Lung (tissue), 11 donors: ENCODE measurements at regions not wholly inside any gene's neighbourhood (a gene's known extent, or its start where the extent isn't known, plus 50 kb on each side); places are given as distances from the start of the nearest gene placed in this dataset.
A peak's percentile ranks its signal among the peaks of the same experiment; 100 is the strongest.

Experiments
- ATAC-seq: fragments of 200-7000 bp; cut with Tn5 transposase; one replicate; pipeline ENCODE4 v1.9.1; 2020; ENCODE audit warnings: moderate number of reproducible peaks; ENCODE audit not compliant: insufficient read depth, low FRiP score
- DNase-seq, 3 donors: peaks; one replicate each; pipeline ENCODE4 v3.0.0-alpha.2; 2013 to 2017
- H3K27ac ChIP-seq, 2 donors: one replicate each; pipeline ENCODE4 v1.5.1; 2013; ENCODE audit warnings: mild to moderate bottlenecking in 2 of 2, moderate library complexity in 2 of 2, control low read depth in 1 of 2, inconsistent platforms in 1 of 2, low read depth in 1 of 2, low read length in 1 of 2
- H3K27me3 ChIP-seq, 3 donors: one replicate each; pipeline ENCODE4 v1.5.1; 2013; ENCODE audit warnings: low read length in 2 of 3; ENCODE audit not compliant: control insufficient read depth in 3 of 3, insufficient read depth in 3 of 3
- H3K36me3 ChIP-seq, 4 donors: one replicate each; pipeline ENCODE4 v1.5.1; 2013; ENCODE audit warnings: low read length in 4 of 4, mild to moderate bottlenecking in 1 of 4, moderate library complexity in 1 of 4; ENCODE audit not compliant: control insufficient read depth in 4 of 4, insufficient read depth in 4 of 4
- H3K4me1 ChIP-seq, 5 donors: one replicate each; pipeline ENCODE4 v1.5.1; 2013; ENCODE audit warnings: low read length in 5 of 5, mild to moderate bottlenecking in 2 of 5, moderate library complexity in 1 of 5; ENCODE audit not compliant: control insufficient read depth in 5 of 5, insufficient read depth in 5 of 5
- H3K4me3 ChIP-seq: one replicate; pipeline ENCODE4 v1.5.1; 2013; ENCODE audit warnings: mild to moderate bottlenecking, control low read depth, moderate library complexity
- H3K9ac ChIP-seq, 2 donors: one replicate each; pipeline ENCODE4 v1.5.1; 2013; ENCODE audit warnings: low read length in 2 of 2, control low read depth in 1 of 2; ENCODE audit not compliant: insufficient read depth in 1 of 2
- H3K9me3 ChIP-seq, 4 donors: one replicate each; pipeline ENCODE4 v1.5.1; 2013; ENCODE audit warnings: low read length in 3 of 4, mild to moderate bottlenecking in 1 of 4, moderate library complexity in 1 of 4; ENCODE audit not compliant: control insufficient read depth in 4 of 4, insufficient read depth in 3 of 4
- CTCF ChIP-seq: IDR thresholded peaks from 2 replicates; pipeline ENCODE4 v1.5.1; 2012; ENCODE audit warnings: mild to moderate bottlenecking; ENCODE audit errors: control extremely low read depth, extremely low read depth
- WGBS, 2 donors: extraction: QIAGEN DNeasy Blood & Tissue Kit; methylation state at CpG; one replicate each; pipeline ENCODE4 v1.1.7; 2013; 5-methylcytosine and 5-hydroxymethylcytosine counted together
- donor health status: control.
- donor health status: control.
- donor health status: Bipolar disorder and iron deficiency.
- donor health status: healthy.
- donor health status: DM: yes; HTN: yes; CAD: no.

GRCh38 chr6:168248148-168248620 is 71.4 kb downstream of the DACT2 start:
- Histone ChIP-seq H3K9me3 (no peaks in the 10 kb centered on the region), H3K27me3 (no peaks in the 10 kb centered on the region), H3K4me1 (peaks cover 0 to 23% (median 7%) of the 10 kb centered on the region in 5 donors), H3K9ac (no peak overlapping the region), H3K27ac (no peak overlapping the region), H3K4me3 (no peak overlapping the region), H3K36me3 (no peaks in the 10 kb centered on the region)
- TF ChIP-seq CTCF = no peak
- 75 to 77% methylated on average over 9 of the region's 9 CpGs for WGBS, 2 donors
- ATAC-seq (no peak), DNase-seq (no peak)

DNA sequence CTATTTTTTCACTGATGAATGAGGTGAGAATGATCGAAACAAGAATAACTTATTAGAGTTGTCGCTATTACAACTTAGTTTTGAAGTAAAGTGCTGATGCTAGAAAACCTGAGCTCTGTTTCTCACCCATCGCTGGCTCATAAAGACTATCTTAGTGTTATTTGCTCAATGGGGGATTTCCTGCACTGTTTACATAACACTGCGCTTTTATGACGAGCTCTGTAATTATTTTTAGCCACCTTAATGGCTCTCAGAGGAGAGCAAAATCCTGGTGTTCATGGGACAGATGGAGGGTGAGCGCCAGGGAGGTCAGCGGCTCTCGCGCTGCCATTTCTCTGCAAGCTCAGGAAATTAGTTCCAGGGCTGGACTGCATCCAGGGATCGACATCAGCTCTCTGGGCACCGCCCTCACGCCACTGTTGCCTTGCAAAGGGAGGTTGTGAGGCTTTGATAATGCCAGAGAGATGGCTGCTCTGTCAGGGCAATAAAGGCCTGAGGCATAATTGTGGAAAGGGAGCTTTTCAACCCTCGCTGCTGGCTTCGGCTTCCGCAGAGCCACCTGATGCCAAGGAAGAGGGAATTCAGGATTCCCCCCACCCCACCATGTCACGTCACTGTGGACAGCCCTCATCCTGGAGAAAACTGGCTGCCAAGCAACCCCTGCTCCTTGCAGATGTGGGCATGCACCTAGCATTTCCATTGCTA is 72.0 kb downstream of the DACT2 start:
- H3K36me3 ChIP-seq = no peaks in the 10 kb centered on the region
- WGBS, 2 donors = 32 to 64% methylated on average over 15 to 16 of the region's 16 CpGs
- no peak overlapping the region for H3K9ac ChIP-seq
- no peak for ATAC-seq
- peak; percentile 61 to 84 (median 73) for DNase-seq
- no peak for TF ChIP-seq CTCF
- H3K27me3 ChIP-seq = no peaks in the 10 kb centered on the region
- no peak overlapping the region for H3K4me3 ChIP-seq
- no peaks in the 10 kb centered on the region for H3K9me3 ChIP-seq
- peaks cover 0 to 19% (median 7%) of the 10 kb centered on the region in 5 donors for H3K4me1 ChIP-seq
- H3K27ac ChIP-seq = no peak overlapping the region

GRCh38 chr6:168244961-168245551 is 74.5 kb downstream of the DACT2 start:
- Histone ChIP-seq H3K9ac (no peak overlapping the region), H3K27me3 (no peaks in the 10 kb centered on the region), H3K36me3 (no peaks in the 10 kb centered on the region), H3K27ac (no peak overlapping the region), H3K4me3 (no peak overlapping the region), H3K4me1 (peaks cover 0 to 19% (median 7%) of the 10 kb centered on the region in 5 donors), H3K9me3 (no peaks in the 10 kb centered on the region)
- ATAC-seq (no peak), DNase-seq (peak in 2 of 3 donors; percentile 44 to 68)
- no peak for TF ChIP-seq CTCF
- WGBS, 2 donors = 91 to 94% methylated on average over 17 of the region's 17 CpGs
